ENCODE measurements at regions not wholly inside any gene's neighbourhood (a gene's known extent, or its start where the extent isn't known, plus 50 kb on each side); places are given as distances from the start of the nearest gene placed in this dataset.

DNA sequence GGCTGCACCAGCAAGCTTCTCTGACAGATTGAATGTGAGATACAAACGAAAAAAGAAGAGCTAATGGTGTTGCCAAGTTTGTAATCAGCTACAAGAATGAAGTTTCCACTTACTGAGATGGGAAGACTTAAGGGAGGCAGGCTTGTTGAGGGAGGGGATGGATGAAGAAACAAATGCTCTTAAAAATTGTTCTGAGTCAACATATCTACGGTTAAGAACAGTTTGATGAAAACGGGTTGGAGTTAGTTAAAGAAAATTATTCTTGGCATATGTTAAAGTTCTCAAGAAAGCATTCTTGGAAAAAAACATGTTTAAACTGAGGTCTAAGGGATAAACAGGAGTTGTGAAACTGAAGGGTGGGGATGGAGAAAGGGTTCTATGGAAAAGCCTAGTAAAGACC is 816.3 kb upstream of the HS3ST1 start (continued):
- TF ChIP-seq, protein P1, sequence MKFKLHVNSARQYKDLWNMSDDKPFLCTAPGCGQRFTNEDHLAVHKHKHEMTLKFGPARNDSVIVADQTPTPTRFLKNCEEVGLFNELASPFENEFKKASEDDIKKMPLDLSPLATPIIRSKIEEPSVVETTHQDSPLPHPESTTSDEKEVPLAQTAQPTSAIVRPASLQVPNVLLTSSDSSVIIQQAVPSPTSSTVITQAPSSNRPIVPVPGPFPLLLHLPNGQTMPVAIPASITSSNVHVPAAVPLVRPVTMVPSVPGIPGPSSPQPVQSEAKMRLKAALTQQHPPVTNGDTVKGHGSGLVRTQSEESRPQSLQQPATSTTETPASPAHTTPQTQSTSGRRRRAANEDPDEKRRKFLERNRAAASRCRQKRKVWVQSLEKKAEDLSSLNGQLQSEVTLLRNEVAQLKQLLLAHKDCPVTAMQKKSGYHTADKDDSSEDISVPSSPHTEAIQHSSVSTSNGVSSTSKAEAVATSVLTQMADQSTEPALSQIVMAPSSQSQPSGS (IDR thresholded peaks at IDR 0.05; ENCODE audit: low read length), result no peak
- TF ChIP-seq FOSL1 (IDR thresholded peaks at IDR 0.05; ENCODE audit: insufficient read depth, low read depth, low read length), result no peak
- TF ChIP-seq GTF2F1 (IDR thresholded peaks at IDR 0.05; ENCODE audit: borderline replicate concordance, low read depth, low read length), result no peak
- TF ChIP-seq, protein P2, sequence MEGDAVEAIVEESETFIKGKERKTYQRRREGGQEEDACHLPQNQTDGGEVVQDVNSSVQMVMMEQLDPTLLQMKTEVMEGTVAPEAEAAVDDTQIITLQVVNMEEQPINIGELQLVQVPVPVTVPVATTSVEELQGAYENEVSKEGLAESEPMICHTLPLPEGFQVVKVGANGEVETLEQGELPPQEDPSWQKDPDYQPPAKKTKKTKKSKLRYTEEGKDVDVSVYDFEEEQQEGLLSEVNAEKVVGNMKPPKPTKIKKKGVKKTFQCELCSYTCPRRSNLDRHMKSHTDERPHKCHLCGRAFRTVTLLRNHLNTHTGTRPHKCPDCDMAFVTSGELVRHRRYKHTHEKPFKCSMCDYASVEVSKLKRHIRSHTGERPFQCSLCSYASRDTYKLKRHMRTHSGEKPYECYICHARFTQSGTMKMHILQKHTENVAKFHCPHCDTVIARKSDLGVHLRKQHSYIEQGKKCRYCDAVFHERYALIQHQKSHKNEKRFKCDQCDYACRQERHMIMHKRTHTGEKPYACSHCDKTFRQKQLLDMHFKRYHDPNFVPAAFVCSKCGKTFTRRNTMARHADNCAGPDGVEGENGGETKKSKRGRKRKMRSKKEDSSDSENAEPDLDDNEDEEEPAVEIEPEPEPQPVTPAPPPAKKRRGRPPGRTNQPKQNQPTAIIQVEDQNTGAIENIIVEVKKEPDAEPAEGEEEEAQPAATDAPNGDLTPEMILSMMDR (IDR thresholded peaks at IDR 0.05; ENCODE audit: control extremely low read depth in 1 of 3, insufficient read depth in 1 of 3, low read depth in 1 of 3, low read length in 3 of 3), result no peak
- no peak for TF ChIP-seq EP300 (IDR thresholded peaks at IDR 0.05; ENCODE audit: borderline replicate concordance in 1 of 2, low read depth in 2 of 2, low read length in 2 of 2)
